NCI-H2196 treated with DMSO at 0.1 percent for 48 hours (cell line): ENCODE measurements at regions not wholly inside any gene's neighbourhood (a gene's known extent, or its start where the extent isn't known, plus 50 kb on each side); places are given as distances from the start of the nearest gene placed in this dataset.

ENCODE experiments used
- DNase-seq: peaks from one replicate; lab custom pipeline; 2025; ENCODE audit not compliant: unreplicated experiment; lab: John Stamatoyannopoulos, UW

GRCh38 chr14:32019276-32019675 lies 57.8 kb upstream of the ARHGAP5 start:
- no peak for DNase-seq

DNA sequence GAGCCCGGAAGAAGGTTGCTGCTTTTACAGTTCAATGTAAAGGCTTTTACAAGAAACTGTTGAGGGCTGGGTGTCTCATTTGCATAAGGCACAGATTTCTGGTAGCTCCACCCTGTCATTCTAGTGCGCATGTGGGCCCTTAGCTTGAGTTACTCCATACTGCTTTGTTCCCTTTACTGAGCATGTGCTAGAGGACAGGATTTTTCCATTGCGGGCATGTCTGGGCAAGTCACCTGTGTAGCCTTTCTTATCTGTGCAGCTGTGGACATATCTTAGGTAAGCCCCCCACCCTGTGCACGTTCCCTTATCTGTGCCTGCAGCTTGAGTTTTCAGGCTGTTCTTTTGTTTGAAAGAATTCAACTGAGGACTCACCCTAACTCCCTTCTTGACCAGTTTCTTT lies 56.2 kb upstream of the ARHGAP5 start:
- no peak for DNase-seq

GRCh38 chr14:32021341-32021740 lies 55.8 kb upstream of the ARHGAP5 start:
- no peak for DNase-seq

DNA sequence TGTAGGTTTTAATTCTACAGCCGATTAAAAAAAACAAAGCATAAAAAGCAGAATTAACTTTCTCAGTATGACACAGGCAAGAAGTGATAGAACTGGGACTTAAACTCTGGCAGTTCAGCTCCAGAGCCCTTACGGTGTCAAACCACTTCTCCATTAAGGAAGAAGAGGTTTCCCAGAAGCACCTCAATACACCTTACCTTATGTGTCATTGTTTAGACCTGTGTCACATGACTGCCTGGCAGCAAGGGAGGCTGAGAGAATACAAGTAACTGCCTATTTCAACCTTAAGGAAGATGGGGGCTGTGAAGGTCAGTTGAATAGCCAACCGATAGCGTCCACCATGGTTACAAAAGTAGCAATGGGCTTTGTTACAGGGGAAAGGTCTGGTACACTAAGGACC lies 54.6 kb upstream of the ARHGAP5 start:
- no peak for DNase-seq

GRCh38 chr14:32022938-32023466 lies 54.1 kb upstream of the ARHGAP5 start:
- DNase-seq, result no peak

GRCh38 chr14:32023540-32023939 lies 53.6 kb upstream of the ARHGAP5 start:
- no peak for DNase-seq

DNA sequence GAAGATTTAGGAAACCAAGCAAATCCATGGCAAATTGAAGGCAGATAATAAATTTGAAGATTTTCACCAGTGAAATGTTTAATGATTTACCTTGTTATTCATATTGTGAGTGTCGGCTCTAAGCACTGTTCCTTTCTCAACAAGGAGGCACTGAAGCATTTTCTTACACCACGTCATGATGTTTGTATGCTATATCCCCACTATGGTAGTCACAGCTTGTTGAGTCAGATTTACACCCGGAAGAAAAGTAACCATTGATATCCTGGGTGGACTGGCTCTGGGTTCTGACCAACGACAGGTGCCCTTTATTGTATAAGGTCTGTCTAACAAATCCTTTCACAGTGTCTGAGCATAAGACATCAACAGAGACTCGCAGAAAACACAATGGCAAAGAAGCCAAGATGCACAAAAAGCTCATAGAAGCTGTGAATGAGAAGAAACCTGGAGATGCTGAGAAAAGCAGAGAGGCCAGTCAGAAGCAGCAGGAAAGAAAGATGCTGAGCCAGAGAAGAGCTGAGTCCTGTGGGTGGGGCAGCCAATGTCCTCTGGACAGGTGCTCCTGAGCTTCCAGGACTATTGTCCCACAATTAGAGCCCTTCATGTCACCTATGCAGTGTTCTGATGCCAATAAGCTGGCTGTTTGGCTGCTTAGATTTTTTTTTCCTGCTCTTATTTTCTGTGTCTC lies 49.7 kb upstream of the ARHGAP5 start:
- no peak for DNase-seq
